ENCODE measurements at regions not wholly inside any gene's neighbourhood (a gene's known extent, or its start where the extent isn't known, plus 50 kb on each side); places are given as distances from the start of the nearest gene placed in this dataset.

DNA sequence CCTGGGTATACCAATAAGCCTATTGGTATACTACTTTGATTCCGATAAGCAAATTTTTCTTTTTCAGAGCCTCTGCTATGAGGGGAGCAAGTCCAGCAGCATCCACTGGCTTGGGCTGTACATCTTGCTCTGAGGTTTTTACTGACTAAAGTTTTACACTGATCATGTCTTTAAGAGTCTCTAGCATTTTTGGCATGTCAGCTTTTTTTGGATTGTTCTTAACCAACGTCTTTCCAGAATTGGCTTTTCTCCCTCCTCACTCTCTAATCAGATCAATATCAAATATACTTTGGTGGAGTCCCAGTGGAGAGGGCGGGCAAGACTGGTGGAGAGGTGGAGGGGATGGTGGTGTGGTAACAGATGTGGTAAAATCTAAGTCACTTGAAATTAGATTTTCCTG lies 196.8 kb downstream of the HEPH start (continued):
- TF ChIP-seq NFYB (IDR thresholded peaks at IDR 0.05; ENCODE audit: insufficient read depth, low read depth, low read length) (no peak), ZNF622 (IDR thresholded peaks at IDR 0.05) (no peak), BRCA1 (IDR thresholded peaks at IDR 0.05; ENCODE audit: low read depth, low read length) (no peak), STAT3 (IDR thresholded peaks at IDR 0.05; ENCODE audit: low read depth, low read length) (no peak)

DNA sequence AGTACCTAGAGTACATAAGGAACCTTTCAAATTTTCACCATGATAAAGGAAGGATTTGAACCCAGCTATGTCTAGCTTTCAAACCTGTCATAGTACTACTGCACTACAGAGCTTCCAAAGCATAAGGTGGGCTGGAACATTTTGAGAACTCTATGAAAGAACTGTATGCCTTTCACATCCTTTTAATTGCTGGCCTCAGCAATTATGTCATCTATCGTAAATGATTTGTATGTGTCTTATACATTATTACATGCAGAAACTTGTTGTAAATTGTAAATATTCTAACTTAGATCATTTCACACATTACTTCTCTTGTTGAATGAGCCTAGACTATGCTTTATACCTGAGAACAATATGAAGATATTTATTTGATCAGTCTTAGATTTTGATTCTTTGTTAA lies 220.7 kb downstream of the HEPH start:
- CTCF ChIA-PET, result no interaction called here
- POLR2A ChIA-PET, result no interaction called here
- no peak overlapping the region for H3K4me2 ChIP-seq (ENCODE audit: control insufficient read depth, insufficient read depth)
- in situ Hi-C loops (cut with MboI) (no loop called here), intact Hi-C loops (cut with micrococcal nuclease; ENCODE audit: unreplicated experiment) (no loop called here)
- no peak overlapping the region for H3K9ac ChIP-seq (ENCODE audit: control insufficient read depth, insufficient read depth, low read length)
- no peak overlapping the region for H3K27ac ChIP-seq (ENCODE audit: control insufficient read depth, insufficient read depth)
- RAD21 ChIA-PET (ENCODE audit: unreplicated experiment), result no interaction called here
- FAIRE-seq (no peak), ATAC-seq (no peak), DNase-seq (ENCODE audit: low read depth, low spot score) (no peak)
- no peak overlapping the region for H3K4me3 ChIP-seq
- H3K4me1 ChIP-seq (ENCODE audit: control insufficient read depth, insufficient read depth, low read length), result no peaks in the 10 kb centered on the region
- H2AFZ ChIP-seq (ENCODE audit: control insufficient read depth, low read depth, low read length), result no peak overlapping the region
- SMC1A ChIA-PET (ENCODE audit: uncharacterized antibody, unreplicated experiment), result no interaction called here
- 92% methylated on average over 1 of the region's 1 CpG for WGBS (ENCODE audit: insufficient coverage, insufficient replicate concordance, low lambda C conversion rate, missing lambda C conversion rate)
- no peaks in the 10 kb centered on the region for H3K36me3 ChIP-seq (ENCODE audit: control insufficient read depth in 2 of 2, insufficient read depth in 2 of 2, low read length in 1 of 2)
- H3K9me3 ChIP-seq (replicated peaks; ENCODE audit: control insufficient read depth, insufficient read depth, low read length), result no peaks in the 10 kb centered on the region
- H4K20me1 ChIP-seq (ENCODE audit: control insufficient read depth, insufficient read depth), result no peaks in the 10 kb centered on the region
- no peaks in the 10 kb centered on the region for H3K79me2 ChIP-seq (ENCODE audit: control insufficient read depth, insufficient read depth, low read length)
- BruUV-seq (replicated peaks), result no TSS peak
- H3K27me3 ChIP-seq (replicated peaks in 1 of 2; ENCODE audit: control insufficient read depth in 2 of 2, insufficient read depth in 2 of 2, low read length in 1 of 2), result no peaks in the 10 kb centered on the region
- TF ChIP-seq MEF2A (IDR thresholded peaks at IDR 0.05; ENCODE audit: insufficient read depth, low read depth, low read length), result no peak
- TF ChIP-seq, protein P1, sequence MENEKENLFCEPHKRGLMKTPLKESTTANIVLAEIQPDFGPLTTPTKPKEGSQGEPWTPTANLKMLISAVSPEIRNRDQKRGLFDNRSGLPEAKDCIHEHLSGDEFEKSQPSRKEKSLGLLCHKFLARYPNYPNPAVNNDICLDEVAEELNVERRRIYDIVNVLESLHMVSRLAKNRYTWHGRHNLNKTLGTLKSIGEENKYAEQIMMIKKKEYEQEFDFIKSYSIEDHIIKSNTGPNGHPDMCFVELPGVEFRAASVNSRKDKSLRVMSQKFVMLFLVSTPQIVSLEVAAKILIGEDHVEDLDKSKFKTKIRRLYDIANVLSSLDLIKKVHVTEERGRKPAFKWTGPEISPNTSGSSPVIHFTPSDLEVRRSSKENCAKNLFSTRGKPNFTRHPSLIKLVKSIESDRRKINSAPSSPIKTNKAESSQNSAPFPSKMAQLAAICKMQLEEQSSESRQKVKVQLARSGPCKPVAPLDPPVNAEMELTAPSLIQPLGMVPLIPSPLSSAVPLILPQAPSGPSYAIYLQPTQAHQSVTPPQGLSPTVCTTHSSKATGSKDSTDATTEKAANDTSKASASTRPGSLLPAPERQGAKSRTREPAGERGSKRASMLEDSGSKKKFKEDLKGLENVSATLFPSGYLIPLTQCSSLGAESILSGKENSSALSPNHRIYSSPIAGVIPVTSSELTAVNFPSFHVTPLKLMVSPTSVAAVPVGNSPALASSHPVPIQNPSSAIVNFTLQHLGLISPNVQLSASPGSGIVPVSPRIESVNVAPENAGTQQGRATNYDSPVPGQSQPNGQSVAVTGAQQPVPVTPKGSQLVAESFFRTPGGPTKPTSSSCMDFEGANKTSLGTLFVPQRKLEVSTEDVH (IDR thresholded peaks at IDR 0.05; ENCODE audit: low read depth, partially characterized antibody), result no peak
- no peak for TF ChIP-seq BHLHE40 (IDR thresholded peaks at IDR 0.05; ENCODE audit: borderline replicate concordance in 1 of 2, low read depth in 2 of 2, low read length in 1 of 2)
- TF ChIP-seq ZNF217 (IDR thresholded peaks at IDR 0.05), result no peak
- no peak for TF ChIP-seq NFYA (IDR thresholded peaks at IDR 0.05; ENCODE audit: borderline replicate concordance, low read depth, low read length)
- no peak for TF ChIP-seq ZBTB33 (IDR thresholded peaks at IDR 0.05)
- TF ChIP-seq NKRF (conservative IDR thresholded peaks at IDR 0.05), result no peak
- no peak for TF ChIP-seq E2F4 (IDR thresholded peaks at IDR 0.05; ENCODE audit: low read depth, low read length)
- TF ChIP-seq SREBF2 (IDR thresholded peaks at IDR 0.05; ENCODE audit: low read length), result no peak
- no peak for TF ChIP-seq CHD4 (IDR thresholded peaks at IDR 0.05)
- no peak for TF ChIP-seq CHD2 (IDR thresholded peaks at IDR 0.05; ENCODE audit: borderline replicate concordance, low read depth, low read length)
- no peak for TF ChIP-seq MYB (IDR thresholded peaks at IDR 0.05; ENCODE audit: borderline replicate concordance, low read depth, low read length)
- TF ChIP-seq RAD21 (IDR thresholded peaks at IDR 0.05; ENCODE audit: insufficient read depth, low read depth, low read length), result no peak
- TF ChIP-seq ATF7 (IDR thresholded peaks at IDR 0.05; ENCODE audit: low read depth), result no peak

All from GM12878 (cell line).